ENCODE measurements at regions not wholly inside any gene's neighbourhood (a gene's known extent, or its start where the extent isn't known, plus 50 kb on each side); places are given as distances from the start of the nearest gene placed in this dataset.

- DNase-seq, result no peak
- Histone ChIP-seq H3K4me1 (ENCODE audit: control insufficient read depth, insufficient read depth, low read length) (no peaks in the 10 kb centered on the region), H3K36me3 (ENCODE audit: control insufficient read depth, insufficient read depth, low read length) (no peaks in the 10 kb centered on the region), H3K4me3 (ENCODE audit: low read length) (no peak overlapping the region), H3K9me3 (replicated peaks; ENCODE audit: control insufficient read depth, low read depth, low read length) (no peaks in the 10 kb centered on the region), H3K27ac (ENCODE audit: low read length) (no peak overlapping the region), H3K27me3 (ENCODE audit: control insufficient read depth, insufficient read depth, low read length) (no peaks in the 10 kb centered on the region)
- no CpG with 5 or more reads among the region's 2 CpGs for WGBS (ENCODE audit: insufficient coverage)
These were observed 51.4 kb upstream of the GABRA2 start for GRCh38 chr4:46441136-46441859.
